ENCODE measurements at regions not wholly inside any gene's neighbourhood (a gene's known extent, or its start where the extent isn't known, plus 50 kb on each side); places are given as distances from the start of the nearest gene placed in this dataset.

DNA sequence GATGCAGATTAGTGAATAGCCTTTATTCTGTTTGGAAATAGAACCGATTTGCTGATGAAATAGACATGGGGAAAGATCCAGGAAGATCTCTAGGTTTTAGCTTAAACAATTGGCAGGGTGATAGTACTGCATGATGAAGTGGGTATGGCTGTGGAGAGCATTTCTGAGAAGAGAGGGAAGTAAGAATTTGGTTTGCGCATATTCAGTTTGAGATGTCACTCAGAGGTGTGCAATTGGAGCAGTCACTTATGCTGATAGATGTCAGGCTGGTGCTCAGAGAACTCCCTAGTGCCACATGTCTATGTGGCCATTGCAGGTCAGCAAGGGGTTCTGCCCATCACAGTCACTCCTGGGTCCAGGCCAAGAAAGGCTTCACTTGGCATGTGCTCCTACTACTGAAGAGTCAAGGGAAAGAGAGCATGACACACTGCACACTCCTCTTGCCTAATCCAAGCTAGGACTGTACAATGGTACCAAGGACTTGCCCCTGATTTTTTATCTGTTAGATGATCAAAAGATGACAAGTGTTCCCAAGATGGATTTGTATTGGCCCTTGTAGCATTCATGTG lies 57.2 kb upstream of the ST8SIA2 start:
- H3K36me3 Mint-ChIP-seq (ENCODE audit: low read depth, unreplicated experiment): no peaks in the 10 kb centered on the region
- H3K4me3 ChIP-seq (ENCODE audit: insufficient read depth, low read depth, low read length): no peak overlapping the region
- H3K79me2 ChIP-seq (ENCODE audit: insufficient read depth, low read length): no peaks in the 10 kb centered on the region
- H4K20me1 ChIP-seq (ENCODE audit: insufficient read depth, low read length): no peaks in the 10 kb centered on the region
- TF ChIP-seq EZH2 (IDR thresholded peaks at IDR 0.05; ENCODE audit: insufficient read depth, low read length): no peak
- TF ChIP-seq, protein P1, sequence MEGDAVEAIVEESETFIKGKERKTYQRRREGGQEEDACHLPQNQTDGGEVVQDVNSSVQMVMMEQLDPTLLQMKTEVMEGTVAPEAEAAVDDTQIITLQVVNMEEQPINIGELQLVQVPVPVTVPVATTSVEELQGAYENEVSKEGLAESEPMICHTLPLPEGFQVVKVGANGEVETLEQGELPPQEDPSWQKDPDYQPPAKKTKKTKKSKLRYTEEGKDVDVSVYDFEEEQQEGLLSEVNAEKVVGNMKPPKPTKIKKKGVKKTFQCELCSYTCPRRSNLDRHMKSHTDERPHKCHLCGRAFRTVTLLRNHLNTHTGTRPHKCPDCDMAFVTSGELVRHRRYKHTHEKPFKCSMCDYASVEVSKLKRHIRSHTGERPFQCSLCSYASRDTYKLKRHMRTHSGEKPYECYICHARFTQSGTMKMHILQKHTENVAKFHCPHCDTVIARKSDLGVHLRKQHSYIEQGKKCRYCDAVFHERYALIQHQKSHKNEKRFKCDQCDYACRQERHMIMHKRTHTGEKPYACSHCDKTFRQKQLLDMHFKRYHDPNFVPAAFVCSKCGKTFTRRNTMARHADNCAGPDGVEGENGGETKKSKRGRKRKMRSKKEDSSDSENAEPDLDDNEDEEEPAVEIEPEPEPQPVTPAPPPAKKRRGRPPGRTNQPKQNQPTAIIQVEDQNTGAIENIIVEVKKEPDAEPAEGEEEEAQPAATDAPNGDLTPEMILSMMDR (IDR thresholded peaks at IDR 0.05; ENCODE audit: insufficient read depth, low read depth, low read length): no peak
- no peak overlapping the region for H3K9ac ChIP-seq (ENCODE audit: low read length)
- H3K27ac Mint-ChIP-seq (ENCODE audit: unreplicated experiment): no peak overlapping the region
- DNase-seq (ENCODE audit: low read depth) (no peak), FAIRE-seq (no peak)
- no peak overlapping the region for H3K27ac ChIP-seq (ENCODE audit: low read depth, low read length)
- no peaks in the 10 kb centered on the region for H3K4me1 Mint-ChIP-seq (ENCODE audit: low read depth, unreplicated experiment)
- no peak overlapping the region for H3K4me3 Mint-ChIP-seq (ENCODE audit: unreplicated experiment)
- H3K4me1 ChIP-seq (ENCODE audit: insufficient read depth, low read length): no peaks in the 10 kb centered on the region
- H3K9me3 ChIP-seq (ENCODE audit: insufficient read depth, low read depth, low read length): peaks cover 5% of the 10 kb centered on the region
- peaks cover 25% of the 10 kb centered on the region for H3K27me3 Mint-ChIP-seq (ENCODE audit: low read depth, unreplicated experiment)
- H3K27me3 ChIP-seq (ENCODE audit: insufficient read depth, low read length): no peaks in the 10 kb centered on the region
- H3K36me3 ChIP-seq (ENCODE audit: insufficient read depth, low read length): no peaks in the 10 kb centered on the region
- no peak overlapping the region for H3K4me2 ChIP-seq (ENCODE audit: low read length)
- H3K9me3 Mint-ChIP-seq (ENCODE audit: unreplicated experiment): peaks cover 8% of the 10 kb centered on the region
- no peak overlapping the region for H2AFZ ChIP-seq (ENCODE audit: low read depth, low read length)

DNA sequence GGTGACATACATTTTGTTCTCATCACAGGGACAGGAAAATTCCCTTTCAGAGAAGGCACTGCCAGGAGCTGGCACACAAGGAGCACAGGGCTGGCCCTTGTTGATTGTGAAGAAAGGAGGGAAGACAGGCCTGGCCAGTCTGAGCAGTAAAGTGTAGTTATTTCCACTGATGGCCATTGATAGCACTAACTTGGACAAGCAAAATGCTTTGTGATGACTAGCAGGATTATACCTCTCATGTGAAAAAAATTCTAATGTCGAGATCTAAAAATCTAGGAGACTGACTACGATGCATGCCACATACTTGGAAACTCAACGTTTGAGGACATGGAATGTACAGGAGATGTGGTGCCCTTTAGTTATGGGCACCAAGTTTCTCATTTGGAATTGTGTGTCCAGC lies 54.3 kb upstream of the ST8SIA2 start:
- H3K4me1 ChIP-seq (ENCODE audit: insufficient read depth, low read length): no peaks in the 10 kb centered on the region
- peaks cover 46% of the 10 kb centered on the region for H3K27me3 Mint-ChIP-seq (ENCODE audit: low read depth, unreplicated experiment)
- DNase-seq (ENCODE audit: low read depth): no peak
- no peaks in the 10 kb centered on the region for H3K36me3 Mint-ChIP-seq (ENCODE audit: low read depth, unreplicated experiment)
- H3K4me1 Mint-ChIP-seq (ENCODE audit: low read depth, unreplicated experiment): no peaks in the 10 kb centered on the region
- no peaks in the 10 kb centered on the region for H3K36me3 ChIP-seq (ENCODE audit: insufficient read depth, low read length)
- no peak overlapping the region for H3K4me2 ChIP-seq (ENCODE audit: low read length)
- no peak overlapping the region for H3K27ac ChIP-seq (ENCODE audit: low read depth, low read length)
- no peaks in the 10 kb centered on the region for H3K9me3 ChIP-seq (ENCODE audit: insufficient read depth, low read depth, low read length)
- H3K27me3 ChIP-seq (ENCODE audit: insufficient read depth, low read length): no peaks in the 10 kb centered on the region
- TF ChIP-seq, protein P1 (IDR thresholded peaks at IDR 0.05; ENCODE audit: insufficient read depth, low read depth, low read length): no peak
- no peak for TF ChIP-seq EZH2 (IDR thresholded peaks at IDR 0.05; ENCODE audit: insufficient read depth, low read length)
- no peak for FAIRE-seq
- no peak overlapping the region for H3K4me3 ChIP-seq (ENCODE audit: insufficient read depth, low read depth, low read length)
- H4K20me1 ChIP-seq (ENCODE audit: insufficient read depth, low read length): no peaks in the 10 kb centered on the region
- no peak overlapping the region for H3K27ac Mint-ChIP-seq (ENCODE audit: unreplicated experiment)
- H3K9ac ChIP-seq (ENCODE audit: low read length): no peak overlapping the region
- peaks cover 4% of the 10 kb centered on the region for H3K9me3 Mint-ChIP-seq (ENCODE audit: unreplicated experiment)
- H3K79me2 ChIP-seq (ENCODE audit: insufficient read depth, low read length): no peaks in the 10 kb centered on the region
- no peak overlapping the region for H3K4me3 Mint-ChIP-seq (ENCODE audit: unreplicated experiment)
- no peak overlapping the region for H2AFZ ChIP-seq (ENCODE audit: low read depth, low read length)
